ENCODE measurements at regions not wholly inside any gene's neighbourhood (a gene's known extent, or its start where the extent isn't known, plus 50 kb on each side); places are given as distances from the start of the nearest gene placed in this dataset.

- CTCF ChIA-PET = no interaction called here
- FAIRE-seq (no peak), DNase-seq (ENCODE audit: low read depth in 1 of 2, low spot score in 1 of 2) (no peak), ATAC-seq (no peak)
- H3K4me1 ChIP-seq = no peaks in the 10 kb centered on the region
- TF ChIP-seq HMGXB4 (CRISPR knock-in tag; IDR thresholded peaks at IDR 0.05; ENCODE audit: borderline replicate concordance) (no peak), FOXS1 (CRISPR knock-in tag; IDR thresholded peaks at IDR 0.05) (no peak), RNF2 (IDR thresholded peaks at IDR 0.05; ENCODE audit: borderline replicate concordance, low read depth) (no peak), CHD4 (IDR thresholded peaks at IDR 0.05; ENCODE audit: borderline replicate concordance) (no peak), EHMT2 (IDR thresholded peaks at IDR 0.05; ENCODE audit: low read depth) (no peak)
- TF ChIP-seq, protein P1, sequence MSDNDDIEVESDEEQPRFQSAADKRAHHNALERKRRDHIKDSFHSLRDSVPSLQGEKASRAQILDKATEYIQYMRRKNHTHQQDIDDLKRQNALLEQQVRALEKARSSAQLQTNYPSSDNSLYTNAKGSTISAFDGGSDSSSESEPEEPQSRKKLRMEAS (IDR thresholded peaks at IDR 0.05) = no peak
- no peak overlapping the region for H3K27ac ChIP-seq
- POLR2A ChIA-PET = no interaction called here
- no peak overlapping the region for H3K4me3 ChIP-seq
- no peak overlapping the region for H3K4me2 ChIP-seq
- H3K9me3 ChIP-seq = no peaks in the 10 kb centered on the region
These were observed 307.7 kb downstream of the ADRA2A start for GRCh38 chr10:111384556-111384955.

- Histone ChIP-seq H3K4me1 (no peaks in the 10 kb centered on the region), H3K9me3 (no peaks in the 10 kb centered on the region), H3K4me2 (no peak overlapping the region), H3K4me3 (no peak overlapping the region), H3K27ac (no peak overlapping the region)
- WGBS (ENCODE audit: missing lambda C conversion rate) = 3% methylated on average over 5 of the region's 5 CpGs
- DNase-seq (ENCODE audit: low read depth in 1 of 2, low spot score in 1 of 2) = no peak
- ATAC-seq = no peak
- POLR2A ChIA-PET = no interaction called here
- FAIRE-seq = no peak
- TF ChIP-seq, protein P2, sequence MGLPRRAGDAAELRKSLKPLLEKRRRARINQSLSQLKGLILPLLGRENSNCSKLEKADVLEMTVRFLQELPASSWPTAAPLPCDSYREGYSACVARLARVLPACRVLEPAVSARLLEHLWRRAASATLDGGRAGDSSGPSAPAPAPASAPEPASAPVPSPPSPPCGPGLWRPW (IDR thresholded peaks at IDR 0.05) = no peak
- TF ChIP-seq FOXS1 (CRISPR knock-in tag; IDR thresholded peaks at IDR 0.05) = no peak
- TF ChIP-seq ZSCAN20 (CRISPR knock-in tag; IDR thresholded peaks at IDR 0.05) = no peak
- TF ChIP-seq ESRRA (IDR thresholded peaks at IDR 0.05; ENCODE audit: borderline replicate concordance, low read length) = no peak
- TF ChIP-seq RAD21 (conservative IDR thresholded peaks at IDR 0.05 in 1 of 2, IDR thresholded peaks at IDR 0.05 in 1 of 2) = no peak
- TF ChIP-seq HOXB13 (CRISPR knock-in tag; IDR thresholded peaks at IDR 0.05; ENCODE audit: low read depth) = no peak
- TF ChIP-seq MYC (IDR thresholded peaks at IDR 0.05; ENCODE audit: borderline replicate concordance, low read length) = no peak
- no peak for TF ChIP-seq SREBF2 (IDR thresholded peaks at IDR 0.05)
- no peak for TF ChIP-seq SMC3 (IDR thresholded peaks at IDR 0.05)
- TF ChIP-seq HMGXB4 (CRISPR knock-in tag; IDR thresholded peaks at IDR 0.05; ENCODE audit: borderline replicate concordance) = no peak
- TF ChIP-seq, protein P3, sequence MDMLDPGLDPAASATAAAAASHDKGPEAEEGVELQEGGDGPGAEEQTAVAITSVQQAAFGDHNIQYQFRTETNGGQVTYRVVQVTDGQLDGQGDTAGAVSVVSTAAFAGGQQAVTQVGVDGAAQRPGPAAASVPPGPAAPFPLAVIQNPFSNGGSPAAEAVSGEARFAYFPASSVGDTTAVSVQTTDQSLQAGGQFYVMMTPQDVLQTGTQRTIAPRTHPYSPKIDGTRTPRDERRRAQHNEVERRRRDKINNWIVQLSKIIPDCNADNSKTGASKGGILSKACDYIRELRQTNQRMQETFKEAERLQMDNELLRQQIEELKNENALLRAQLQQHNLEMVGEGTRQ (IDR thresholded peaks at IDR 0.05) = no peak
- TF ChIP-seq TFCP2L1 (CRISPR knock-in tag; IDR thresholded peaks at IDR 0.05) = no peak
- TF ChIP-seq BHLHE40 (IDR thresholded peaks at IDR 0.05; ENCODE audit: low read depth, low read length) = no peak
- no peak for TF ChIP-seq KDM1A (IDR thresholded peaks at IDR 0.05; ENCODE audit: low read depth)
- no peak for TF ChIP-seq HEYL (CRISPR knock-in tag; IDR thresholded peaks at IDR 0.05)
- no peak for TF ChIP-seq NPAS2 (CRISPR knock-in tag; IDR thresholded peaks at IDR 0.05; ENCODE audit: borderline replicate concordance)
- no peak for TF ChIP-seq GATA3 (IDR thresholded peaks at IDR 0.05; ENCODE audit: borderline replicate concordance)
- no peak for TF ChIP-seq JUNB (IDR thresholded peaks at IDR 0.05)
- CTCF ChIA-PET = no interaction called here
These were observed 314.2 kb downstream of the ADRA2A start for GRCh38 chr10:111390813-111391563.
